GM23338 (cell line): ENCODE measurements at regions not wholly inside any gene's neighbourhood (a gene's known extent, or its start where the extent isn't known, plus 50 kb on each side); places are given as distances from the start of the nearest gene placed in this dataset.

Experiments
- ATAC-seq: fragments of 200-7000 bp; cut with Tn5 transposase; 3 replicates; pipeline ENCODE4 v1.9.1; 2020
- DNase-seq: peaks from one replicate; pipeline ENCODE4 v3.0.0-alpha.2; 2015; ENCODE audit warnings: low spot score
- H2AFZ ChIP-seq: fragments of 200-600 bp; sonication (generic); 2 replicates; pipeline ENCODE4 v1.8.0; 2016; ENCODE audit warnings: antibody characterized with exemption, mild to moderate bottlenecking, moderate library complexity
- H3F3A ChIP-seq: fragments of 200-600 bp; sonication (generic); replicated peaks from 2 replicates; pipeline ENCODE4 v1.8.0; 2017; ENCODE audit warnings: antibody characterized with exemption, mixed run types, low read depth
- H3K27ac ChIP-seq: fragments of 200-600 bp; sonication (generic); 2 replicates; pipeline ENCODE4 v1.6.1; 2016; ENCODE audit warnings: low read depth
- H3K27me3 ChIP-seq: fragments of 200-600 bp; sonication (generic); 2 replicates; pipeline ENCODE4 v1.8.0; 2016; ENCODE audit warnings: mild to moderate bottlenecking, mixed run types, moderate library complexity; ENCODE audit not compliant: insufficient read depth
- H3K36me3 ChIP-seq: fragments of 200-600 bp; sonication (generic); 2 replicates; pipeline ENCODE4 v1.8.0; 2016; ENCODE audit warnings: mild to moderate bottlenecking; ENCODE audit not compliant: insufficient read depth
- H3K4me1 ChIP-seq: fragments of 200-600 bp; sonication (generic); 2 replicates; pipeline ENCODE4 v1.8.0; 2016; ENCODE audit warnings: mild to moderate bottlenecking, moderate library complexity; ENCODE audit not compliant: insufficient read depth
- H3K4me2 ChIP-seq: fragments of 200-600 bp; sonication (generic); 2 replicates; pipeline ENCODE4 v1.7.1; 2017; ENCODE audit warnings: mixed run types
- H3K4me3 ChIP-seq: fragments of 200-600 bp; sonication (generic); 2 replicates; pipeline ENCODE4 v1.6.1; 2016; ENCODE audit warnings: mixed run types
- H3K79me2 ChIP-seq: fragments of 200-600 bp; sonication (generic); replicated peaks from 2 replicates; pipeline ENCODE4 v1.8.0; 2017; ENCODE audit warnings: mild to moderate bottlenecking; ENCODE audit not compliant: insufficient read depth
- H3K9me2 ChIP-seq: fragments of 200-600 bp; sonication (generic); 2 replicates; pipeline ENCODE4 v1.8.0; 2017; ENCODE audit not compliant: insufficient read depth
- H4K20me1 ChIP-seq: fragments of 200-600 bp; sonication (generic); replicated peaks from 2 replicates; pipeline ENCODE4 v1.8.0; 2017; ENCODE audit warnings: mild to moderate bottlenecking; ENCODE audit not compliant: insufficient read depth
- H3K27ac Mint-ChIP-seq: 2 replicates; pipeline ENCODE4 v1.8.0; 2020; ENCODE audit warnings: inconsistent platforms, mild to moderate bottlenecking, moderate library complexity, mixed read lengths
- H3K27me3 Mint-ChIP-seq: 3 replicates; pipeline ENCODE4 v1.8.0; 2022; ENCODE audit warnings: low read depth, mild to moderate bottlenecking, moderate library complexity, mixed read lengths, inconsistent platforms; ENCODE audit not compliant: insufficient read depth, poor library complexity
- H3K36me3 Mint-ChIP-seq: 3 replicates; pipeline ENCODE4 v1.8.0; 2021; ENCODE audit warnings: low read depth, mild to moderate bottlenecking, inconsistent platforms, moderate library complexity, mixed read lengths
- H3K4me1 Mint-ChIP-seq: 3 replicates; pipeline ENCODE4 v1.8.0; 2020; ENCODE audit warnings: mild to moderate bottlenecking, inconsistent platforms, mixed read lengths
- H3K4me3 Mint-ChIP-seq: 3 replicates; pipeline ENCODE4 v1.8.0; 2021; ENCODE audit warnings: moderate library complexity, mild to moderate bottlenecking, inconsistent platforms, mixed read lengths
- H3K9me3 Mint-ChIP-seq: 3 replicates; pipeline ENCODE4 v1.8.0; 2020; ENCODE audit warnings: moderate library complexity, mild to moderate bottlenecking, inconsistent platforms, mixed read lengths
- CREB1 ChIP-seq: fragments of 250-450 bp; sonication (Bioruptor Pico); IDR thresholded peaks from 2 replicates; pipeline ENCODE4 v1.5.0; 2020; ENCODE audit warnings: low read depth, mild to moderate bottlenecking, moderate library complexity
- CTCF ChIP-seq, 2 experiments: fragments of 200-600 bp in 1 of 2; sonication (generic) in 1 of 2; conservative IDR thresholded peaks; 2 replicates each; pipeline versions ENCODE4 v1.5.1 to v1.6.1; 2016 to 2017; ENCODE audit warnings: antibody characterized with exemption in 2 of 2, low read depth in 2 of 2, mild to moderate bottlenecking in 2 of 2, moderate library complexity in 1 of 2
- ETS1 ChIP-seq: IDR thresholded peaks from 2 replicates; pipeline ENCODE4 v1.6.1; 2016; ENCODE audit warnings: antibody characterized with exemption
- EZH2 ChIP-seq: fragments of 200-600 bp; sonication (generic); IDR thresholded peaks from one replicate; pipeline ENCODE4 v1.8.0; 2017; ENCODE audit warnings: antibody characterized with exemption, mild to moderate bottlenecking, low read depth; ENCODE audit not compliant: unreplicated experiment
- EZH2phosphoT487 ChIP-seq: fragments of 200-600 bp; sonication (generic); IDR thresholded peaks from one replicate; pipeline ENCODE4 v1.8.1; 2018; ENCODE audit warnings: antibody characterized with exemption; ENCODE audit not compliant: unreplicated experiment
- JUNB ChIP-seq: IDR thresholded peaks from one replicate; pipeline ENCODE4 v1.6.1; 2016; ENCODE audit warnings: antibody characterized with exemption; ENCODE audit not compliant: unreplicated experiment
- NANOG ChIP-seq: IDR thresholded peaks from 2 replicates; pipeline ENCODE4 v1.6.1; 2016; ENCODE audit warnings: antibody characterized with exemption, borderline replicate concordance
- POLR2AphosphoS5 ChIP-seq: IDR thresholded peaks from 2 replicates; pipeline ENCODE4 v1.6.1; 2016; ENCODE audit warnings: antibody characterized with exemption, low read depth
- REST ChIP-seq: IDR thresholded peaks from one replicate; pipeline ENCODE4 v1.6.1; 2018; ENCODE audit warnings: antibody characterized with exemption; ENCODE audit not compliant: unreplicated experiment
- STAT1 ChIP-seq: IDR thresholded peaks from one replicate; pipeline ENCODE4 v1.6.1; 2016; ENCODE audit warnings: antibody characterized with exemption; ENCODE audit not compliant: unreplicated experiment
- ZNF114 ChIP-seq: fragments of 250-450 bp; sonication (Bioruptor Pico); IDR thresholded peaks from 2 replicates; pipeline ENCODE4 v1.5.0; 2020; ENCODE audit warnings: mild to moderate bottlenecking, moderate library complexity
- ZNF331 ChIP-seq: fragments of 250-450 bp; sonication (Bioruptor Pico); IDR thresholded peaks from 2 replicates; pipeline ENCODE4 v1.5.0; 2020; ENCODE audit warnings: low read depth, mild to moderate bottlenecking, moderate library complexity
- ZNF462 ChIP-seq: fragments of 250-450 bp; sonication (Bioruptor Pico); IDR thresholded peaks from 2 replicates; pipeline ENCODE4 v1.5.0; 2020; ENCODE audit warnings: mild to moderate bottlenecking, moderate library complexity

- TF ChIP-seq EZH2phosphoT487 (no peak), REST (no peak), POLR2AphosphoS5 (no peak), ZNF114 (no peak), CTCF (conservative IDR thresholded peaks at IDR 0.05; ENCODE audit: low read depth in 2 of 2) (no peak), EZH2 (no peak), NANOG (no peak), ZNF331 (CRISPR knock-in tag) (no peak), CREB1 (CRISPR knock-in tag) (no peak), ETS1 (no peak), ZNF462 (CRISPR knock-in tag) (no peak), JUNB (no peak), STAT1 (no peak)
- Mint-ChIP-seq H3K9me3 (peaks cover 5% of the 10 kb centered on the region; the same call in 2 of the 3 replicates), H3K4me3 (peak overlapping the region; percentile 90), H3K4me1 (peaks cover 8% of the 10 kb centered on the region; the same call in 2 of the 3 replicates), H3K27me3 (peaks cover 9% of the 10 kb centered on the region), H3K36me3 (peaks cover 9% of the 10 kb centered on the region), H3K27ac (no peak overlapping the region)
- Histone ChIP-seq H4K20me1 (no peaks in the 10 kb centered on the region), H3K4me3 (peak overlapping the region; percentile 88), H2AFZ (no peak overlapping the region; the same call in 1 of the 2 replicates), H3K36me3 (no peaks in the 10 kb centered on the region; the same call in 1 of the 2 replicates), H3K79me2 (0 out of 2 replicates have a peak, but pooled peaks cover 12% of the 10 kb centered on the region), H3K27ac (no peak overlapping the region), H3K4me2 (peak overlapping the region; percentile 90), H3F3A (no peaks in the 10 kb centered on the region), H3K27me3 (peaks cover 8% of the 10 kb centered on the region; the same call in 1 of the 2 replicates), H3K4me1 (peaks cover 19% of the 10 kb centered on the region), H3K9me2 (0 out of 2 replicates have a peak, but pooled peaks cover 3% of the 10 kb centered on the region)
- no peak for DNase-seq
- ATAC-seq = no peak
These were observed 95.0 kb downstream of the RNASET2 start for GRCh38 chr6:166861304-166861703.
